ENCODE measurements at regions not wholly inside any gene's neighbourhood (a gene's known extent, or its start where the extent isn't known, plus 50 kb on each side); places are given as distances from the start of the nearest gene placed in this dataset.

DNA sequence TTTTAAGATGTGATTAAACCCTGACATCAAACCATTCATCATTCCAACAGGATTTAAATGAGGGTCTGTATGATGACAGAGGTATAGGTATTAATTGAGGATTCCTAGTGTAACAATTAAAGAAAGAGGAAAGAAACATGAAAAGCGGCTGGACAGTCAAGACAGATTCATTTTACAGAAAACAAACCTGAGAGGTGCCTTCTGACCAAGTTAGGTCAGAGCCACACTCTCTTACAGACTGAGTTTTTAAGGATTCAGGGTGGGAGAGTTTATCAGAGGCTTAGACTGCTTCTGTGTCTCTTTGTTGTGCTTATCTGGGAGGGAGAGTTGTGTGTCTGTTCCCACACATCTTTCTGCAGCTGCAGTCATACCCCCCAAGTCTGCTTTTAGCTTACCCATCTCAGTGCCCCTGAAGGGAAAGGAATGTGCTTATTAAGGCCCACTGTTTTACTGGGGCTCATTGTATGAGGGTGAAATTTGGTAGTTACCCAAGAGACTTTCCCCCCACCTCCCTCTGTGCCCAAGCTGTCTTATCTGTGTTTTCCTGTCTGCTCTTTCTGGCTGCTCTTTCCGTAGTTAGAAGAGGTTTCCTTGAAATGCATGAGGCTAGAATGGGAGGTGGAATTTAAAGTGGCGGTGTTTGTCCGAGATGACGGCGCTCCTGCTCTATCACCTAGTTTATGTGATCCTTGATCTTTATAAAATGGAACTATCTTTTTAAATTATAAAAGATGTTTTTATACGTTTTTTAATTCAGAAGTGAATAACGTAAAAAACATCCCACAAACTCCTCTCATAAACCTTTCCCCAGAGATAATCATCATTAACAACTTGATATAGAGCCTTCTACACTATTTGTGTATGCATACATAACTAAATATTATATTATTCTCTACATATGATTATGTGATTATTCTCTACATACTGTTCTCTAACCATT is 96.0 kb upstream of the TNFSF4 start:
- POLR2A ChIA-PET (ENCODE audit: unreplicated experiment) = no interaction called here

DNA sequence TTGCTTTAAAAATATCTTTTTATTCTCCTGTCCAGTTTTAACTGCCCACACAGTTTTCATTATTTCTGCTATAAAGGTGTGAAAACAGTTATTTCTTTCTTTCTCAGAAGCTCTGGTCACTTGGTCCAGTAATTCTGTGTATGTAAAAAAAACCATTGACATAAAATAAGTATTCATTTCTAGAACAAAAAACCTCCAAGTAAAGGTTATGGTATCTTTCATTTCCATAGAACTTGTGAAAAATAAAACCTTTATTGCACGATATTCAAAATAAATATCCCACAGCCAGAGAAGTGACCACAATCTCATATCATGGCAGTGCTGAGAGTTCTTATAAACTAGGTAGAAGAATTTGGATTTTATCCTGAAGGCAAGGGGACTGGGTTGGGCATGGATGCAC is 96.9 kb upstream of the TNFSF4 start:
- TF ChIP-seq, protein P1, sequence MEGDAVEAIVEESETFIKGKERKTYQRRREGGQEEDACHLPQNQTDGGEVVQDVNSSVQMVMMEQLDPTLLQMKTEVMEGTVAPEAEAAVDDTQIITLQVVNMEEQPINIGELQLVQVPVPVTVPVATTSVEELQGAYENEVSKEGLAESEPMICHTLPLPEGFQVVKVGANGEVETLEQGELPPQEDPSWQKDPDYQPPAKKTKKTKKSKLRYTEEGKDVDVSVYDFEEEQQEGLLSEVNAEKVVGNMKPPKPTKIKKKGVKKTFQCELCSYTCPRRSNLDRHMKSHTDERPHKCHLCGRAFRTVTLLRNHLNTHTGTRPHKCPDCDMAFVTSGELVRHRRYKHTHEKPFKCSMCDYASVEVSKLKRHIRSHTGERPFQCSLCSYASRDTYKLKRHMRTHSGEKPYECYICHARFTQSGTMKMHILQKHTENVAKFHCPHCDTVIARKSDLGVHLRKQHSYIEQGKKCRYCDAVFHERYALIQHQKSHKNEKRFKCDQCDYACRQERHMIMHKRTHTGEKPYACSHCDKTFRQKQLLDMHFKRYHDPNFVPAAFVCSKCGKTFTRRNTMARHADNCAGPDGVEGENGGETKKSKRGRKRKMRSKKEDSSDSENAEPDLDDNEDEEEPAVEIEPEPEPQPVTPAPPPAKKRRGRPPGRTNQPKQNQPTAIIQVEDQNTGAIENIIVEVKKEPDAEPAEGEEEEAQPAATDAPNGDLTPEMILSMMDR (conservative IDR thresholded peaks at IDR 0.05) = no peak
- TF ChIP-seq EZH2 (IDR thresholded peaks at IDR 0.05; ENCODE audit: low read depth) = no peak
- Histone ChIP-seq H3F3A (ENCODE audit: insufficient read depth, low read depth) (no peaks in the 10 kb centered on the region), H2AFZ (no peak overlapping the region), H3K27ac (no peak overlapping the region), H3K4me3 (no peak overlapping the region), H4K20me1 (ENCODE audit: insufficient read depth) (no peaks in the 10 kb centered on the region), H3K4me1 (replicated peaks; ENCODE audit: insufficient read depth) (no peaks in the 10 kb centered on the region; the same call in 1 of the 2 replicates), H3K79me2 (ENCODE audit: low read depth) (no peaks in the 10 kb centered on the region), H3K36me3 (ENCODE audit: low read depth) (no peaks in the 10 kb centered on the region), H3K9me3 (ENCODE audit: insufficient read depth, low read depth) (no peaks in the 10 kb centered on the region), H3K9me2 (ENCODE audit: insufficient read depth) (no peaks in the 10 kb centered on the region), H3K4me2 (no peak overlapping the region), H3K27me3 (ENCODE audit: insufficient read depth, low read depth) (no peaks in the 10 kb centered on the region)
- intact Hi-C loops (cut with micrococcal nuclease; ENCODE audit: unreplicated experiment) = no loop called here
- no peak for DNase-seq
- POLR2A ChIA-PET (ENCODE audit: unreplicated experiment) = no interaction called here
- CTCF ChIA-PET = no interaction called here
- no TSS peak for BruUV-seq (replicated peaks)

More for the DNA sequence above, 96.0 kb upstream of the TNFSF4 start:
- H3K4me3 ChIP-seq = no peak overlapping the region
- no peak overlapping the region for H3K27ac ChIP-seq
- DNase-seq = no peak
- H3K79me2 ChIP-seq (ENCODE audit: low read depth) = no peaks in the 10 kb centered on the region
- intact Hi-C loops (cut with micrococcal nuclease; ENCODE audit: unreplicated experiment) = no loop called here
- no TSS peak for BruUV-seq (replicated peaks)
- no peak overlapping the region for H2AFZ ChIP-seq
- no peaks in the 10 kb centered on the region for H4K20me1 ChIP-seq (ENCODE audit: insufficient read depth)
- no peaks in the 10 kb centered on the region for H3K9me3 ChIP-seq (ENCODE audit: insufficient read depth, low read depth)
- TF ChIP-seq, protein P1 (conservative IDR thresholded peaks at IDR 0.05) = no peak
- TF ChIP-seq EZH2 (IDR thresholded peaks at IDR 0.05; ENCODE audit: low read depth) = no peak
- H3K4me1 ChIP-seq (replicated peaks; ENCODE audit: insufficient read depth) = no peaks in the 10 kb centered on the region; the same call in 1 of the 2 replicates
- H3K36me3 ChIP-seq (ENCODE audit: low read depth) = no peaks in the 10 kb centered on the region
- H3K4me2 ChIP-seq = no peak overlapping the region
- H3F3A ChIP-seq (ENCODE audit: insufficient read depth, low read depth) = no peaks in the 10 kb centered on the region
- no peaks in the 10 kb centered on the region for H3K9me2 ChIP-seq (ENCODE audit: insufficient read depth)
- no peaks in the 10 kb centered on the region for H3K27me3 ChIP-seq (ENCODE audit: insufficient read depth, low read depth)
- CTCF ChIA-PET = no interaction called here

DNA sequence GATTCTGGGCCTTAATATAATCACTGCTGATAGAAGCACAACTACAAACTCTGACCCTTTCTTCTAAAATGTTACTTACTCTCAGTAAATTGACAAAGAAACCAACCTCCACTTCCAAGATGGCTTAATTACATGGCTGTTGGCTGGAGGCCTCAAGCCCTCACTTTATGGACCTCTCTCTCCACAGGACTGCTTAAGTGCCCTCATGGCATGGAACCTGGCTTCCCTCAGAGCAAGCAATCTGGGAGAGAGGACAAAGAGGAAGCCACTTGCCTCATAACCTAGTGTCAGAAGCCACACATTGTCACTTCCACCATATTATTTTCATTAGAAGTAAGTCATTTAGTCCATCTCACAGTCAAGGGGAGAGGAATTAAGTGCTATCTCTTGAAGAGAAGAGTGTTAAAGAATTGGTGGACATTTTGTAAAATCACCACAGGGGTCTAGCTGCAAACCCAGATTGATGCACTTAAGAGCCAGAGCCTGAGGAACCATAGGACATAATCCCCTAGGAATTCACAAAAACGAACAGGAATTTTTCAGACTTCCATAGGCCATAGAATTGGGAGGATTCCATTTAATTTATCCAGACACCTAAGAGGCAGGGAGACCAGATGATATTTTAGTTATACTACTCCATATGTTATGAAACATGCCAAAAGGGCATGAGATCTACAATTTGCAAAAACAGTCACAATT is 97.5 kb upstream of the TNFSF4 start:
- no peak for DNase-seq
- ChIA-PET POLR2A (ENCODE audit: unreplicated experiment) (no interaction called here), CTCF (no interaction called here)
- no peak for TF ChIP-seq EZH2 (IDR thresholded peaks at IDR 0.05; ENCODE audit: low read depth)
- TF ChIP-seq, protein P1 (conservative IDR thresholded peaks at IDR 0.05) = no peak
- no peaks in the 10 kb centered on the region for H3K9me3 ChIP-seq (ENCODE audit: insufficient read depth, low read depth)
- no peaks in the 10 kb centered on the region; the same call in 1 of the 2 replicates for H3K4me1 ChIP-seq (replicated peaks; ENCODE audit: insufficient read depth)
- BruUV-seq (replicated peaks) = no TSS peak
- H4K20me1 ChIP-seq (ENCODE audit: insufficient read depth) = no peaks in the 10 kb centered on the region
- H3K27ac ChIP-seq = no peak overlapping the region
- H3F3A ChIP-seq (ENCODE audit: insufficient read depth, low read depth) = no peaks in the 10 kb centered on the region
- no peaks in the 10 kb centered on the region for H3K79me2 ChIP-seq (ENCODE audit: low read depth)
- no peak overlapping the region for H2AFZ ChIP-seq
- no peaks in the 10 kb centered on the region for H3K9me2 ChIP-seq (ENCODE audit: insufficient read depth)
- H3K36me3 ChIP-seq (ENCODE audit: low read depth) = no peaks in the 10 kb centered on the region
- no peak overlapping the region for H3K4me3 ChIP-seq
- no peaks in the 10 kb centered on the region for H3K27me3 ChIP-seq (ENCODE audit: insufficient read depth, low read depth)
- intact Hi-C loops (cut with micrococcal nuclease; ENCODE audit: unreplicated experiment) = no loop called here
- no peak overlapping the region for H3K4me2 ChIP-seq
